KMS-11 (cell line): ENCODE measurements at regions not wholly inside any gene's neighbourhood (a gene's known extent, or its start where the extent isn't known, plus 50 kb on each side); places are given as distances from the start of the nearest gene placed in this dataset.

ENCODE experiments used
- H2AFZ ChIP-seq: fragments of 200-600 bp; sonication (generic); 2 replicates; pipeline ENCODE4 v1.6.1; 2016; ENCODE audit warnings: antibody characterized with exemption, mixed run types, low read depth
- H3K27ac ChIP-seq: fragments of 200-600 bp; sonication (generic); 2 replicates; pipeline ENCODE4 v1.6.1; 2016; ENCODE audit warnings: mild to moderate bottlenecking, mixed run types
- H3K27me3 ChIP-seq: fragments of 200-600 bp; sonication (generic); 2 replicates; pipeline ENCODE4 v1.6.1; 2017; ENCODE audit warnings: mild to moderate bottlenecking, low read depth, mixed run types, moderate library complexity; ENCODE audit not compliant: insufficient read depth
- H3K36me3 ChIP-seq: fragments of 200-600 bp; sonication (generic); 2 replicates; pipeline ENCODE4 v1.6.1; 2017; ENCODE audit warnings: mild to moderate bottlenecking, mixed run types; ENCODE audit not compliant: insufficient read depth
- H3K4me1 ChIP-seq: fragments of 200-600 bp; sonication (generic); 2 replicates; pipeline ENCODE4 v1.6.1; 2016; ENCODE audit warnings: mild to moderate bottlenecking, low read depth, mixed run types; ENCODE audit not compliant: poor library complexity, severe bottlenecking
- H3K4me2 ChIP-seq: fragments of 200-600 bp; sonication (generic); 2 replicates; pipeline ENCODE4 v1.7.0; 2016; ENCODE audit warnings: mild to moderate bottlenecking, mixed run types
- H3K4me3 ChIP-seq: fragments of 200-600 bp; sonication (generic); IDR thresholded peaks from 2 replicates; pipeline ENCODE4 v1.6.1; 2017; ENCODE audit warnings: low read depth, low read length, mixed read lengths; ENCODE audit not compliant: insufficient read depth
- H3K79me2 ChIP-seq: fragments of 200-600 bp; sonication (generic); 2 replicates; pipeline ENCODE4 v1.6.1; 2016; ENCODE audit warnings: low read depth, mixed run types; ENCODE audit not compliant: insufficient read depth
- H3K9ac ChIP-seq: fragments of 200-600 bp; sonication (generic); 2 replicates; pipeline ENCODE4 v1.6.1; 2016; ENCODE audit warnings: mild to moderate bottlenecking, mixed run types
- H4K20me1 ChIP-seq: fragments of 200-600 bp; sonication (generic); 2 replicates; pipeline ENCODE4 v1.6.1; 2016; ENCODE audit warnings: mild to moderate bottlenecking, mixed run types; ENCODE audit not compliant: insufficient read depth
- TF ChIP-seq, protein P1 (sequence below): fragments of 200-600 bp; sonication (generic); conservative IDR thresholded peaks from 2 replicates; pipeline ENCODE4 v1.6.1; 2017; ENCODE audit warnings: low read depth, mild to moderate bottlenecking, antibody characterized with exemption, low read length, moderate library complexity, mixed read lengths

DNA sequence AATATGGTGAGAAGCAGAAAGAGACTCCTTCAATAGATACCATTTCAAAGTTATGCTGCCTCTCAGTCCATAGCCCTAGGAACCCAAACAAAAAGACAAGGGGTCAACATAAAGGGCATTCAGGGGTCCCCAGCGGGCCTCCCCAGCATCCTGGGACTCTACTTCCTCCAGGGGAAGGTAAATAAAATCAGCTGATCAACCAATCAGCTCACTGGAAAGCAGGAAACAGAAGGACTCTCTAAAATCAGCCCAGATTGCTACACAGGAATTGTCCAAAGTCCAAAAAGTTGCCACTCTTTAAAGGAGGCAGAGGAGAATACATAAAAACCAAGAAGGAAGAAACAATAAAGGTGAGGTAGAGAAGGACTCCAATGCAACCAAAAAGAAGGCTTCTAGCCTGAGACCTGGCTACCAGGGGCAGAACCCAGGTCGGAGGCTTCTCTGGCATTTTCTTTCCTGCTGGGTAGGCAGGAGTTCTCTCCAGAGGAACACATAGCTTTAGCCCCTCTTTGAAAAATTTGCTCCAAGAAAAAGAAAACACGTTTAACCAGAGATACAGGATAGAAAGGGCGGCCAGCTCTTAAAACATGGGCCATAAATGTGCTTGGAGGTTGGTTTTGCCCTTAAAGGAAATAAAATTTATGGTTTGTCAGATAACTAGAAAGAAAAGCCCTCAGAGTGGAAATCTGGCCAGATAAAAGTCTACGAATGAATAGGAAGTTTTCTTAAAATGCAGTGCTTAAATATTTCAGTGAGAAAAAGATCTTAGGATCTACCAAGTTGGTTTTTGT lies 404.6 kb downstream of the SOX9 start:
- H3K27ac ChIP-seq = no peak overlapping the region
- H2AFZ ChIP-seq = no peak overlapping the region
- TF ChIP-seq, protein P1, sequence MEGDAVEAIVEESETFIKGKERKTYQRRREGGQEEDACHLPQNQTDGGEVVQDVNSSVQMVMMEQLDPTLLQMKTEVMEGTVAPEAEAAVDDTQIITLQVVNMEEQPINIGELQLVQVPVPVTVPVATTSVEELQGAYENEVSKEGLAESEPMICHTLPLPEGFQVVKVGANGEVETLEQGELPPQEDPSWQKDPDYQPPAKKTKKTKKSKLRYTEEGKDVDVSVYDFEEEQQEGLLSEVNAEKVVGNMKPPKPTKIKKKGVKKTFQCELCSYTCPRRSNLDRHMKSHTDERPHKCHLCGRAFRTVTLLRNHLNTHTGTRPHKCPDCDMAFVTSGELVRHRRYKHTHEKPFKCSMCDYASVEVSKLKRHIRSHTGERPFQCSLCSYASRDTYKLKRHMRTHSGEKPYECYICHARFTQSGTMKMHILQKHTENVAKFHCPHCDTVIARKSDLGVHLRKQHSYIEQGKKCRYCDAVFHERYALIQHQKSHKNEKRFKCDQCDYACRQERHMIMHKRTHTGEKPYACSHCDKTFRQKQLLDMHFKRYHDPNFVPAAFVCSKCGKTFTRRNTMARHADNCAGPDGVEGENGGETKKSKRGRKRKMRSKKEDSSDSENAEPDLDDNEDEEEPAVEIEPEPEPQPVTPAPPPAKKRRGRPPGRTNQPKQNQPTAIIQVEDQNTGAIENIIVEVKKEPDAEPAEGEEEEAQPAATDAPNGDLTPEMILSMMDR = no peak
- H3K9ac ChIP-seq = no peak overlapping the region
- H3K4me3 ChIP-seq = no peak overlapping the region
- H3K4me1 ChIP-seq = peaks cover 9% of the 10 kb centered on the region
- H4K20me1 ChIP-seq = peaks cover 4% of the 10 kb centered on the region; the same call in 1 of the 2 replicates
- no peaks in the 10 kb centered on the region for H3K27me3 ChIP-seq
- H3K79me2 ChIP-seq = peaks cover 55% of the 10 kb centered on the region
- no peaks in the 10 kb centered on the region for H3K36me3 ChIP-seq
- H3K4me2 ChIP-seq = no peak overlapping the region

DNA sequence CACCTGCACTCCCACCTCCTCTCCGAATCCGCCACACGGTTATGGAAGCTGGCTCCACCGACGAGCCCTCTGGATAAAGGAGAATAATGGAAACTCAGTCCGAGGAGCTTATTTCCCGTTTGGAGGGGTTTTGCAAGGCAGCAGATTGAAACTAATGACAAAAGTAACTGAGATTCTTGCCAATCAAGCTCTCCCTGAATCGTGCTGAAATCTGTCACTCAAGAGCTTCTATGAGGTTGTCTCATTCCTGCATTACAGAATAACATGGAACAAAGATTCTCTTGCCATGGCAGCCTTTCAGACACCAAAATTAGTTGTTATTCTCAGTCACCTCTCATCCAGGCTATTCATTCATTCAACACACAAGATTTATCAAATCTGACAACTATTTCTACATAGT lies 405.9 kb downstream of the SOX9 start:
- Histone ChIP-seq H3K79me2 (peaks cover 57% of the 10 kb centered on the region), H3K9ac (no peak overlapping the region), H3K4me3 (no peak overlapping the region), H3K27me3 (no peaks in the 10 kb centered on the region), H3K27ac (no peak overlapping the region), H4K20me1 (peaks cover 15% of the 10 kb centered on the region), H3K4me1 (peaks cover 9% of the 10 kb centered on the region), H3K4me2 (no peak overlapping the region), H3K36me3 (no peaks in the 10 kb centered on the region), H2AFZ (no peak overlapping the region)
- TF ChIP-seq, protein P1 = no peak

DNA sequence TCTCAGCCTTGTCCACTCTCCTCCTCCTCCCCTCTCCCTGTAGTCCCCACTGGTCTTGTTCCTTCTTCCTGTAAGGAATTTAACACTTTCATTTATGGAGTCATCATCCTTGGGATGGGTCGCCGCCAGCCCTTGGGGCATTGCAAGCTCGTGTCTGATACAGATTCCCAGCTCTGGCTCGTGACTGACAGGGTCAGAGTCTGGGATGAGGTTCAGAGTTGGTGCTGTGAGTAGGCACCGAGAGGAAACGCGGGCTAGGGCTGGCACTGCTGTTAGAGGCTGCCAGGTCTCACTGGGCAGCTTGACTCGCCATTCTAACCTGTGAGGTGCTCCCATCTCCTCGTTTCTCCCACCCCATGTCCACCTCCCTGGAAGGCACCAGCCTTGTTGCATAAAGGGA lies 407.0 kb downstream of the SOX9 start:
- no peaks in the 10 kb centered on the region for H3K36me3 ChIP-seq
- no peaks in the 10 kb centered on the region for H3K4me1 ChIP-seq
- no peaks in the 10 kb centered on the region for H3K27me3 ChIP-seq
- H3K4me2 ChIP-seq = no peak overlapping the region
- peaks cover 15% of the 10 kb centered on the region for H4K20me1 ChIP-seq
- no peak overlapping the region for H3K27ac ChIP-seq
- no peak overlapping the region for H3K9ac ChIP-seq
- TF ChIP-seq, protein P1 = no peak
- no peak overlapping the region for H3K4me3 ChIP-seq
- H2AFZ ChIP-seq = no peak overlapping the region
- peaks cover 59% of the 10 kb centered on the region for H3K79me2 ChIP-seq

GRCh38 chr17:72528683-72529082 lies 407.9 kb downstream of the SOX9 start:
- Histone ChIP-seq H3K4me1 (no peaks in the 10 kb centered on the region), H3K27me3 (no peaks in the 10 kb centered on the region), H3K27ac (no peak overlapping the region), H3K4me3 (no peak overlapping the region), H3K79me2 (peaks cover 65% of the 10 kb centered on the region), H3K4me2 (no peak overlapping the region), H3K36me3 (no peaks in the 10 kb centered on the region), H3K9ac (no peak overlapping the region), H4K20me1 (peaks cover 15% of the 10 kb centered on the region), H2AFZ (no peak overlapping the region)
- TF ChIP-seq, protein P1 = no peak
